Dermis blood vessel endothelial cell (primary cell): ENCODE measurements at regions not wholly inside any gene's neighbourhood (a gene's known extent, or its start where the extent isn't known, plus 50 kb on each side); places are given as distances from the start of the nearest gene placed in this dataset.
"Not testable (repeated sequence)": the region's sequence is repeated elsewhere in the genome, so short reads cannot be mapped to it uniquely, and the experiment has no call there.

Source experiments
- DNase-seq: peaks from one replicate; pipeline ENCODE4 v3.0.0; 2010

DNA sequence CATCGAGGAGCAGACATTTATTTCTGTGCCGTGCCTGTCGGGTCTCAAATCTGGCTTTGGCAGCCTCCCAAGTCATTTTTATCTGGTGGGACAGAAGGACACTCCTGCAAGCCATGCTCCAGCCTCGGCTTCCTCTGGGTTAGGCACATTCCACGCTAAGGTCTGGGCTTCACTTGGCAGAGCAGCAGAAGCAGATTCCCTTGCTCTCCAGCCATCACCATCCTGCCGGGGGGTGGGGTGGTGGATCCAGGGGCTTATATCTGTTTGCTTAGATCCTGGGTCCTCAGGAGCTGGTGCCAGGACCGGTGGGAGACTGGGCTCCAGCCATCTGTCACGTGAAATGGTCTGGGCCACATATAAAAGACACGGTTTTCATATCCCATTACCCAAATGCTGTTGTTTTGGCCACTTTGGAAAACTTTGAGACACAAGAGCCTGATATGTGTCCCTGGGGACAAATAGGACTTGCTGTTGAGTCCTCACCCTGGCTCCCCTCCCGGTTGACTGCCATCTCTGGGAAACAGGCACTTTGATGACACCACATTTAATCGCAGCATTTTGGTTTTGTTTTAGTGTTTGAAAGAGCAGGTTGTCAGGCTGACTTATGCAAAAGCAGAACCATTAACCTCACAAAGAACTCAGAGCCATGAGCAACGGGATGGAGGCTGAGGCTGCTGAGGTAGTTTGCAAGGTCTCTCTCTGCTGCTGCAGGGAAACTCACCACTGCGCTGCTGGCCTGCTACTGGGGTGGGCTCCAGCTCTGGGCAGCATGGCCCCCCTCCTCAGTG is 69.6 kb upstream of the PRMT8 start:
- DNase-seq, result no peak

- not testable (repeated sequence) for DNase-seq
Observed at GRCh38 chr12:3424796-3425195, 66.2 kb upstream of the PRMT8 start.

- DNase-seq, result no peak
Observed at GRCh38 chr12:3427956-3428355, 63.0 kb upstream of the PRMT8 start.

DNA sequence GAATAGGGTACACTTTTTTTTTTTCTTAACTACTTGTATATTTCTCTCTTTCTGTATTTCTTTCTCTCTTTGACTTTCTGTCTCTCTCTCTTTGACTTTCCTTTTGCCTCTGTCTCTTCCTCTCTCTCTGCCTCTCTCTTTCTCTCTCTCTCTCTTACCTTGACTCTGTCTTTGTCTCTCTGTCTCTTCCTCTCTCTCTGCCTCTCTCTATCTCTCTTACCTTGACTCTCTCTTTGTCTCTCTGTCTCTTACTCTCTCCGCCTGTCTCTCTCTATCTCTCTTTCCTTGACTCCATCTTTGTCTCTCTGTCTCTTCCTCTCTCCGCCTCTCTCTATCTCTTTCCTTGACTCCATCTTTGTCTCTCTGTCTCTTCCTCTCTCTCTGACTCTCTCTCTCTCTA is 62.4 kb upstream of the PRMT8 start:
- no peak for DNase-seq

- not testable (repeated sequence) for DNase-seq
Observed at GRCh38 chr12:3429523-3429922, 61.5 kb upstream of the PRMT8 start.

DNA sequence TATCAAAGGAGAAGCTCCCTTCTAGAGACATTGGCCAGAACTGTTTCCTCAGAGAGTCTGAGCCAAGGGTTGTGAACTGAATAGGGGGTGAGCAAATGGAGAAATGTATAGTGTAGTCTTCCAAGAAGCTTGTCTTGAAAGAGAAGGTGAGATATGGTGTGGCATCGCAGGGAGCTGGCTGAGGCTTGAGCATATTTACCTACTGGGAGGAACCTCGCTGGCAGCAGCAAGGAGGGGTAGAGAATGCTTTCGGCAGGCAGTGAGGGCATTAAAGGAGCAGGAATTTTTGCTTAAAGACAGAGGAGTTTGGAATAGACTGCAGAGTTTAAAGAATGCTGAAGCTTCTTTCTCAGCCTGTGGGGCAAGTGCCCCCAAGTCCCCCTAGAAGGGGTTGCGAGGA is 59.3 kb upstream of the PRMT8 start:
- no peak for DNase-seq

GRCh38 chr12:3432176-3432742 is 58.7 kb upstream of the PRMT8 start:
- peak; percentile 4 for DNase-seq

- DNase-seq, result no peak
Observed at GRCh38 chr12:3432868-3433267, 58.1 kb upstream of the PRMT8 start.

DNA sequence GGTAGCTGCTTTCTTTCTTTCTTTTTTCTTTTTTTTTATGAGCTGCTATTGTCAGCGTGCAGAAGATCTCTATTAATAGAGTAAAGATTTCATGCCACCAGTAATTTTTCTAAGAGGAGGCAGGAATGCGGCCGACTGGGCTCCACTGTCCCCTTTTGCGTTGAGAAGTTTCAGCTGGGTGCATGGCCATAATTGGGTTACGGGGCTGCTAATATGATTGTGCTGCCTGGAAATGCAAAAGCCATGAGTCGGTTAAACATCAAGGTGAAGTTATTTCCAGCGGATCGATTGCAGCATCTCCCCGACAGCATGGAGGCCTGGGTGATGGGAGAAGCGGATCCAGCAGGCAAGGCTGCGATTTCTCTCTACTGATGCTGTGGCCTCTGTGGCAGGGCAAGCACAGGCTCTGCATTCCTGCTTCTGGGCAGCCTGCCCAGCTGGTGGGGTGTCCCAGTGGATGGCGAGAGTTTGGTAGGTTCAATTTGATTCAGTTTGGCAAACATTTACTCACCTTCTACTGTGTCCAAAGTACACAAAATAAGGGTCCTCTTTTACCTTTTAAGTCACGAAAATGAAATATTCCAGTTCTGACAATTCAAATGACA is 54.4 kb upstream of the PRMT8 start:
- no peak for DNase-seq

DNA sequence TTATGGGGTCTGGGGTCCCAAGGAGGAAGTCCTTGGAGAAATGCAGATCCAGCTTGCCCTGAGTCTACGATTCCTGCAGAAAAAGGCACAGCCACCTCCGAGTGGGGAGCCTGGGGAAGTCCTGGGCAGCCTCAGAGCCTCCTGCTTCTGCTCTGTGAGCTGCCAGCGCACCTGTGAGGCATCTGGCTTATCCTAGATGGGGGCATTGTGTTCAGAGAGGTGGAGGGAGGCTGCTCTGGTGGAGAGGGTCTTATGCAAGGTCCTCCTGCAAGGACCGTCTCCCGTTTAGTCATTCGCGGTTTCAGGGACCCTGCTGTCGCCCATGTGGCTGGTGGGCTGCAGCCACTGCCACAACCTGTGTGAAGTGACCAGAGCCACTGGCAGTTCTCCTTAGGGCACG is 53.0 kb upstream of the PRMT8 start:
- no peak for DNase-seq

GRCh38 chr12:3438401-3438800 is 52.6 kb upstream of the PRMT8 start:
- DNase-seq, result no peak
